Type B pancreatic cell (in vitro differentiated cells): ENCODE measurements at regions not wholly inside any gene's neighbourhood (a gene's known extent, or its start where the extent isn't known, plus 50 kb on each side); places are given as distances from the start of the nearest gene placed in this dataset.

ENCODE experiments used
- DNase-seq: peaks from one replicate; pipeline ENCODE4 v3.0.0; 2021; ENCODE audit warnings: mixed read lengths; ENCODE audit not compliant: unreplicated experiment; ENCODE audit errors: extremely low spot score
- H3K27ac Mint-ChIP-seq: 2 replicates; pipeline ENCODE4 v1.8.0; 2021; ENCODE audit warnings: mild to moderate bottlenecking, mixed read lengths
- H3K27me3 Mint-ChIP-seq: 2 replicates; pipeline ENCODE4 v1.8.0; 2021; ENCODE audit warnings: mixed read lengths
- H3K36me3 Mint-ChIP-seq: 2 replicates; pipeline ENCODE4 v1.8.0; 2021; ENCODE audit warnings: mixed read lengths
- H3K4me1 Mint-ChIP-seq: one replicate; pipeline ENCODE4 v1.8.0; 2021; ENCODE audit warnings: mixed read lengths; ENCODE audit not compliant: unreplicated experiment
- H3K4me3 Mint-ChIP-seq: 2 replicates; pipeline ENCODE4 v1.8.0; 2021; ENCODE audit warnings: mild to moderate bottlenecking, mixed read lengths
- H3K9me3 Mint-ChIP-seq: 2 replicates; pipeline ENCODE4 v1.8.0; 2021; ENCODE audit warnings: mixed read lengths
- TF ChIP-seq, protein P1 (sequence below): fragments of 200-600 bp; sonication (generic); conservative IDR thresholded peaks from 2 replicates; pipeline ENCODE4 v1.5.0; 2021; ENCODE audit warnings: antibody characterized with exemption, mild to moderate bottlenecking

DNA sequence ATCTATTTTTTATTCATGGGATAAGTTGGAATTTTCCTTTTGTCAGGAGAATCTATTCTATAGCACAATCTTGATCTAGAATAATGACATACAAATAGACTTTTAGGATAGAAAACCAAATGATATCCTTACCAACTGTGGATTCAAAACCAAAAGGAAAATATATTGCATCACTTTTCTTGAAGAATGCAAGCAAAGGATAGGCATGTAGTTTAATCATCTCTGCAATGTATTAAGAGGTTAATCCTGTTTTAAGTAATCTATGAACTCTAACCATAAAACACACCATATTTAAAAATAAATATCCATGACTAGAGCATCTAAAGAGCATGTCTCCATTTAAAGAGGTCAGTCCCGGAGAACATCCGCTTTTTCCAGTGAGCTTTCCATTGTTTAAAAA is 106.7 kb upstream of the CNKSR3 start:
- no peak overlapping the region for H3K4me3 Mint-ChIP-seq
- H3K27ac Mint-ChIP-seq = no peak overlapping the region
- H3K36me3 Mint-ChIP-seq = no peaks in the 10 kb centered on the region
- no peaks in the 10 kb centered on the region for H3K9me3 Mint-ChIP-seq
- no peaks in the 10 kb centered on the region for H3K27me3 Mint-ChIP-seq
- peaks cover 8% of the 10 kb centered on the region for H3K4me1 Mint-ChIP-seq
- no peak for DNase-seq
- TF ChIP-seq, protein P1, sequence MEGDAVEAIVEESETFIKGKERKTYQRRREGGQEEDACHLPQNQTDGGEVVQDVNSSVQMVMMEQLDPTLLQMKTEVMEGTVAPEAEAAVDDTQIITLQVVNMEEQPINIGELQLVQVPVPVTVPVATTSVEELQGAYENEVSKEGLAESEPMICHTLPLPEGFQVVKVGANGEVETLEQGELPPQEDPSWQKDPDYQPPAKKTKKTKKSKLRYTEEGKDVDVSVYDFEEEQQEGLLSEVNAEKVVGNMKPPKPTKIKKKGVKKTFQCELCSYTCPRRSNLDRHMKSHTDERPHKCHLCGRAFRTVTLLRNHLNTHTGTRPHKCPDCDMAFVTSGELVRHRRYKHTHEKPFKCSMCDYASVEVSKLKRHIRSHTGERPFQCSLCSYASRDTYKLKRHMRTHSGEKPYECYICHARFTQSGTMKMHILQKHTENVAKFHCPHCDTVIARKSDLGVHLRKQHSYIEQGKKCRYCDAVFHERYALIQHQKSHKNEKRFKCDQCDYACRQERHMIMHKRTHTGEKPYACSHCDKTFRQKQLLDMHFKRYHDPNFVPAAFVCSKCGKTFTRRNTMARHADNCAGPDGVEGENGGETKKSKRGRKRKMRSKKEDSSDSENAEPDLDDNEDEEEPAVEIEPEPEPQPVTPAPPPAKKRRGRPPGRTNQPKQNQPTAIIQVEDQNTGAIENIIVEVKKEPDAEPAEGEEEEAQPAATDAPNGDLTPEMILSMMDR = no peak

DNA sequence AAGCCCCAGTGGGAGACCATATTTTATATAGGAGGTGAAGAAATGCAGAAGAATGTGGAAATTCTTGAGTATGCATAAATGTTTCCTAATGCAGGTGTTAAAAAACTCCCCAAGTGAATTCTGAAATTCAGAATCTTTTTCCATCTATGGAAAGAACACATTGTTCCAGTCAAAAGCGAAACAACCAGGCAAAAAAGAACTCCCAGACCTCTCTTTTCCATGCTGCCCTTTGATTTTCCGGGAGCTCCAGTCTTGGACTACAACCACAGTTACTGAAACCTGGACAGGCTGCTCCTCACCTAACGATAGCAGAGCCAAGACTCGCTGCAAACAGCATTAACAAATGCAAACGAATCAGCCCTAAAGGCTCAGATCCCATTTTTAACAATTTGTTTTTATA is 108.7 kb upstream of the CNKSR3 start:
- TF ChIP-seq, protein P1 = no peak
- DNase-seq = no peak
- no peaks in the 10 kb centered on the region for H3K27me3 Mint-ChIP-seq

DNA sequence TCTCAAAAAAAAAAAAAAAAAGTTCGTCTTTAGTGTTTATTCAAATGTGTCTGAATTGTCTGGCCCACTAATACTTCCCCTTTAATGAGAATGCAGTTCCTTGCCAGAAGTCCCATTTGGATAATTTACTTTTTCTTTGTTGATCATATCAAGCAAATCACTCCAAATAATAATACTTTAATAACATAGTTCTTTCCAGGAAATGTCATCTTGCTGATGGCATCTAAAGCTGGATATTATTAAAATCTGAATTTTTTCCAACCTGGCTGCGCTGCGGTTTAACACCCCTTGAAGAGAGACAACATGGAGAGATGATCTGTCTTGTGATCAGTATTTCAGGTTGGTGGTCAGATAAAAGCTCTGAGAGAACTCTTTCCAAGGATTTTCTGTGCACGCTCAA is 111.2 kb upstream of the CNKSR3 start:
- Mint-ChIP-seq H3K9me3 (peaks cover 11% of the 10 kb centered on the region), H3K4me3 (no peak overlapping the region), H3K27me3 (no peaks in the 10 kb centered on the region), H3K27ac (no peak overlapping the region), H3K36me3 (no peaks in the 10 kb centered on the region), H3K4me1 (peaks cover 5% of the 10 kb centered on the region)
- TF ChIP-seq, protein P1 = no peak
- no peak for DNase-seq

More for the DNA sequence above, 108.7 kb upstream of the CNKSR3 start:
- Mint-ChIP-seq H3K4me1 (peaks cover 5% of the 10 kb centered on the region), H3K27ac (no peak overlapping the region), H3K36me3 (no peaks in the 10 kb centered on the region), H3K9me3 (peaks cover 2% of the 10 kb centered on the region), H3K4me3 (no peak overlapping the region)

DNA sequence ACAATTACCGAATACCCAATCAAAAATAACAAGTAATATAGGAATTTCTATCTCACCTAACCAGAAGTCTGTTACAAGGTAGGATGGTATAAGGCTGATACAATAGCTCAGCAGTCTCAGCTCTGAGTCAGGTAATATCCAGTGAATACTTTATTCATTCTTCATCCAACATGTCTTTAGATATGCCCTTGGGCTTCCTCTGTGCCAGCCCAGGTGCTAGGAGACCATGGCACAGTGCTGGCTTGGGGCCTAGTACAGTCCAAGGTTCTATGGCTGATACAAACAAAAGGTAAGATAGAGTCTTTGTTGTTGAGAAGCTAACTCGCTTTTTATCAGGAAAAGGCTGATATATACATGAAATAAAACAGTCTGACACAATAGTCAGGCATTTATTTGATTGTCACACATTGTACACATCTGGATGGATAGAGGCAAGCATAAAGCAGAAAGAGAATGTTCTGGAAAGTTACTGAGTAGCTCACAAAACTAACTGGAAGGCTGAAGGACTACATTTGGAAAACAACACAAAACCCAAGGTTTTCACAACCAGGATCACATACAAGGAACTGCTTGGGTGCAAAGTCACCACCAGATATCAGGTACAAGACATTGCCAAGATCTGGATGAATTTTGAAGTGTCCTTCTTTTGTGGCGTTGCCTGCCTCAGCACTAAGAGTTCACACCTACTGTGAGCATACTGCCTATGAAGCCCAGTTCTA is 110.4 kb upstream of the SCAF8 start:
- Mint-ChIP-seq H3K36me3 (no peaks in the 10 kb centered on the region), H3K9me3 (peaks cover 11% of the 10 kb centered on the region), H3K4me1 (peaks cover 5% of the 10 kb centered on the region), H3K27me3 (no peaks in the 10 kb centered on the region), H3K27ac (no peak overlapping the region), H3K4me3 (no peak overlapping the region)
- DNase-seq = no peak
- TF ChIP-seq, protein P1 = no peak

DNA sequence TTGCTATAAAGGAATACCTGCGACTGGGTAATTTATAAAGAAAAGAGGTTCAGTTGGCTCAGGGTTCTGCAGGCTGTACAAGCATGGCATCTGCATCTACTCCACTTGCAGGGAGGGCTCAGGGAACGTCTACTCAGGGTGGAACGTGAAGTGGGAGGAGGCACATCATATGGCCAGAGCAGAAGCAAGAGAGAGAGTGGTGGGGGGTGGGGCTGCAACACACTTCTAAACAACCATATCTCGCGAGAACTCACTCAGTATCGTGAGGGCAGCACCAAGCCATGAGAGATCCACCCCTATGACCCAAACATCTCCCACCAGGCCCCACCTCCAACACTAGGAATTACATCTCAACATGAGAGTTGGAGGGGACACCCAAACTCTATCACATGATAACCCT is 109.8 kb upstream of the SCAF8 start:
- Mint-ChIP-seq H3K9me3 (peaks cover 11% of the 10 kb centered on the region), H3K36me3 (no peaks in the 10 kb centered on the region), H3K4me1 (peaks cover 5% of the 10 kb centered on the region), H3K27me3 (no peaks in the 10 kb centered on the region), H3K4me3 (no peak overlapping the region), H3K27ac (no peak overlapping the region)
- no peak for DNase-seq
- TF ChIP-seq, protein P1 = no peak
